DMS53 treated with DMSO at 0.1 percent for 48 hours (cell line): ENCODE measurements at regions not wholly inside any gene's neighbourhood (a gene's known extent, or its start where the extent isn't known, plus 50 kb on each side); places are given as distances from the start of the nearest gene placed in this dataset.
"Not testable (repeated sequence)": the region's sequence is repeated elsewhere in the genome, so short reads cannot be mapped to it uniquely, and the experiment has no call there.

Experiments
- DNase-seq: peaks from one replicate; lab custom pipeline; 2025; ENCODE audit not compliant: unreplicated experiment; lab: John Stamatoyannopoulos, UW

DNA sequence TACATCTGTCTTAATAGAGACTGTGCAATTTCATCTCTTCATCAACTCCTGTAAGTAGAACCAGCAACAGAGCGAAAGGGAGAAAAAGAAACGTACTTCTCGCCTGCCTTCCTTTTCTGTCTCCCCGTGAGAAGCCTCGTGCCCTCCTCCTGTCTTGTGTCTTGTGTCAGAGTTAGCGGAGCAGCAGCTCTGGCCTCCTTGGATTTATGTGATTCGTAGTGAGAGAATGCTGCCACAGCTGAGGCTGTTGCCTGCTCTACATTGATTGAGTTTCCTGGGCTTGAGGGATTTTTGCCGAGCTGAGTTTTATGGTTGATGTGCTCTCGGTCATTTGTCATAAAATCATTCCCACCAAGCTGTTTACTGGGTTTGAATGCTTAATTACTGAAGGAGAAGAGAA is 579.1 kb upstream of the RBFOX1 start:
- no peak for DNase-seq

DNA sequence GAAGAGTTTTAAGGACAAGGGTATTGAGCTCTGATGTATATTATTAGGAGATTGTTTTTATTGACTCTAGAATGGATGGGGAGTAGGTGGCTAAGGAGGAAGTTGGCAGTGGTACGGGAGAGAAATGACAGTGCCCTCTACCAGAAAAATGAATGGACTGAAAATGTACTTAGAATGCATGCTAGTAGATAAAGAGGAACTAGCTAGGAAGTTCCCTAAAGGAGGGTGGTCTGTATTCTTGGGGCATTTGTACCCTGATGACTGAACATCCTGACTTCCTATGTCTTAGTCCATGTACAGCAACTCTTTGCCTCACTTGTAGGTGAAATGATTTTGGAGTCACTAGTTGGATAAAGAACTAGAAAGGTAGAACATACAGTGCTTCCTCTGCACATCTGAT is 581.5 kb upstream of the RBFOX1 start:
- no peak for DNase-seq

- DNase-seq = no peak
Measured at GRCh38 chr16:6749698-6750097, 582.9 kb upstream of the RBFOX1 start.

DNA sequence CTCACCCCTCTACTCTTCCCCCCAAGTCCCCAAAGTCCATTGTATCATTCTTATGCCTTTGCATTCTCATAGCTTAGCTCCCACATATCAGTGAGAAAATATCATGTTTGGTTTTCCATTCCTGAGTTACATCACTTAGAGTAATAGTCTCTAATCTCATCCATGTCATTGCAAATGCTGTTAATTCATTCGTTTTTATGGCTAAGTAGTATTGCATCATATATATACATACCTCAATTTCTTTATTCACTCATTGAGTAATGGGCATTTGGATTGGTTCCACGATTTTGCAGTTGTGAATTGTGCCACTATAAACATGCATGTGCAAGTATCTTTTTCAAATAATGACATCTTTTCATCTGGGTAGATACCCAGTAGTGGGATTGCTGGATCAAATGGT is 596.3 kb upstream of the RBFOX1 start:
- DNase-seq = not testable (repeated sequence)

- DNase-seq = no peak
Measured at GRCh38 chr16:6735631-6736030, 597.0 kb upstream of the RBFOX1 start.

DNA sequence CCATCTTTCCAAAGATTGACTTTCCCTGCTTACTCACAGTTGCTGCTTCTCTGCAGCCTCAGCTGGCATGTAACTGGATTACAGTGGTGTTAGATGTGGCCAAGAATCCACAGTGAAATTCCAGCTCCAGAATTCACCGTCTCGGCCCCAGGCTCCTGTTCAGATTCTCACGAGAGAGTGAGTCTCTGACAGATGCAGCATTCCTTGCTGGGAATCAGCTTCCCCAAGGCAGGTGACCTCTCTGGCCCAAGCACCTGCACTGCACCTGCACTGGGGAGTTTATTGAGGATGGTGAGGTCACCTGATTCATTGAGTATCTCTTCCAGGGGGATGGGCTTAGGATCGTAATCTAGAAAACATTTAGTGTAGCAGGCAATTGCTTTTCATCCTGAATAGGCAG is 600.5 kb upstream of the RBFOX1 start:
- DNase-seq = no peak

- DNase-seq = no peak
Measured at GRCh38 chr16:6728381-6728780, 604.3 kb upstream of the RBFOX1 start.

GRCh38 chr16:6726621-6727020 is 606.0 kb upstream of the RBFOX1 start:
- DNase-seq = no peak

DNA sequence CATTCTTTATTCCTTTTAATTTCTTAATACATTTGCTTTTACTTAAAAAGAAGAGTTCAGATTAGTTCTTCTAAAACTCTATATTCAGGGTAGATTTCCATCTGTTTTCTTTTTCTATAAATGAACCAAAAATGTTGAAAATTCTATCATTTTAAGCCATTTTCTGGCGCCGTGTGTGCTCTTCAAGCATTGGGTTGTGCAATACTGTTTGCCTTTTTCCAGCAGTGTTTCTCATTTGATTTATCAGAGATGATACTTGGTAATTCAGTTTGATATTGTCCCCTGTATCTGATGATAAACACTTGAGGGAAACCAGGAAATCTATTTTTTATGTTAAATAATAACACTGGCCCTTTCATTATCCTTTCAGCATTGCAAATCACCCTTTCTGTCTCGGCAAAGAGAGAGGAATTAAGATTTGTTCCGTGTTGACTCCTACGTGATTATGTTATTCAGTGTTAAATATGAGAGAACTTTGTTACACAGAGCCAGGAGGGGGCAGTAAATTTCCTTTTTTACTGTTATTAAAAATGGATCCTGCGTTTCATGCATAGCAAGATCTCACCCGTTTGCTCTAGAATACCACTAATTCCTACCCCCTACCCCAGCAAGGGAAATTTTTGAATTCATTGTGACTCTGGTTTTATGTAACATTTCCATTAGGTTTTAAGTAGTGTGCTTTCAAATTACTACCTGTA is 606.9 kb upstream of the RBFOX1 start:
- no peak for DNase-seq

GRCh38 chr16:6725206-6725605 is 607.4 kb upstream of the RBFOX1 start:
- DNase-seq = not testable (repeated sequence)

GRCh38 chr16:6722786-6723185 is 609.9 kb upstream of the RBFOX1 start:
- DNase-seq = no peak

- no peak for DNase-seq
Measured at GRCh38 chr16:6714510-6714909, 618.1 kb upstream of the RBFOX1 start.

GRCh38 chr16:6709736-6710135 is 622.9 kb upstream of the RBFOX1 start:
- no peak for DNase-seq

DNA sequence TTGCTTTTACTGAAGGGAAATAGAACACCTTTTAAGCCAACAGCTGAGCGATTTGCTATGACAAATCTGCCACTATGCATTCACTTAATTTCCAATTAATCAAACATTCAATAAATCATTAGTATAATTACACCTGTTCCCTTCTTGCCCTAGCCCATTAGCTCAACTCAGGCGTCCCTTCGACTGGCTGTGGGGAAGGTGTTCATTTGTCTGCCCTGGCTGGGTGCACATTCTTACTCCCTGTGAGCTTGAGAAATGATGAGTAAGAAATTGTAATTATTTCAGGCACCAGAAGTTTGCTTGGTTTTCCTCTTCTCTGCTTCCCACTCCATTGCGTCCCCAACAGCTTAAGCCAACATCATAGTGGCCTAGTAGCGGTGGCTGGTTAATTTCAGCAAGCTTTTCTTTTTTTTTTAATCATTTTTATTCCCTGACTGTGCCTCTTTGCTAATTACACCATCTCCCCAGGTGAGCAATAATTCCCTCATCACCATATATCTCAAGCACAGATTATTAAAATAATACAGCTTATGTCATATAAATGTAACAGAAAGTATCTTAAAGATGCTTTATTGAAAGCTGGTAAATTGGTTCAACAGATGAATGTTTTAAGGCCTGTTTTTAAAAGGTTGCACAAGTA is 623.9 kb upstream of the RBFOX1 start:
- no peak for DNase-seq

- DNase-seq = no peak
Measured at GRCh38 chr16:6704306-6704930, 628.2 kb upstream of the RBFOX1 start.

DNA sequence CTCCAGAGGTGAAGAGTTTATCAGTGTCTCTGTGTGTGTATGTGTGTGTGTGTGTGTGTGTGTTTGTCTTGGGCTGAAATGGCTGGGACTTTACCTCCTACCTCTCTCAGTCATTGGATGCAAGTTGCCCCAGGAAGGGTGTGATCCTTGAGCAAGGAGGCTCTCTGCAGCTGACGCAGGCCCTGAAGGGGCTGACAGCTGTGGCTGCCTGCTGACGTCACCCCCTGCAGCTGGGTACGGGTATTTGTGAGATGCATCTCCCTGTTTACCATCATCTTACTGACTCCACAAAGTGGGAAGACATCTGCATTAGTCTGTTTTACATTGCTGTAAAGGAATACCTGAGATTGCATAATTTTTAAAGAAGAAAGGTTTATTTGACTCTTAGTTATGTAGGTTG is 631.5 kb upstream of the RBFOX1 start:
- no peak for DNase-seq

DNA sequence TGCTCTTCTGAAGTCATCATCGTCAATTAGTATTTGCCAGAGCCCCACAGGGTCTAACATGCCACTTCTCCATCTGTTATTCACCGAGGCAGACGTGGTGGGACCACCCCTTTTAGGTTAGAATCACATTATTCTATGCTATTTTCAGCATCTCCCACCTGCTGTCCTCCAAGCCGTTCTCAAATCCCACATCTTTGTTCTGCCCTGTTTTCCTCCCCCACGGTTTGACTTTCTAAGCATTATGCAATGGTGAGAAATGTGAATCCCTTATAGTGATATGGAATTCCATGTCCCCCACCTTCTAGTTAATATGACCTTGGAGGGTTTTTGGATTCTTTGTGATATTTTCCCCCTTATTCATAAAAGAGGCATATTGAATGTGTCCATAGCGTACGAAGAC is 634.1 kb upstream of the RBFOX1 start:
- no peak for DNase-seq

DNA sequence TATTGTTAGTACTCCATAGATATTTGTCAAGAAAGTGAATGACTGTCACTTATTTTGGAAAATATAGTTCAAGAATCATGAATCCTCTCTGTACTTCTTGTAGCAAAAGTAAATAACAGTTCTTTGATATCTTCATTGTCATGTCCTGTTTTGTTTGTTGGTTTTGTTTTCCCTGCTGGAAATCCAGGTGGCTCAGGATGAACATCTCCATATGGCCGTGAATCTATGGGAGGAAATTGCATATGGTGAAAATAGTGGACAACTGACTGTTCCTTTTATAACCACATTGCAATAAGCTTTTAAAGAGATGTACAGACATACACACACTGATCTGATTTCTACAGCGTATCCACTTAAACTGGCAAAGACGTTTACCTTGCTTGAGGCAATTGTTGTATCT is 637.0 kb upstream of the RBFOX1 start:
- DNase-seq = no peak

DNA sequence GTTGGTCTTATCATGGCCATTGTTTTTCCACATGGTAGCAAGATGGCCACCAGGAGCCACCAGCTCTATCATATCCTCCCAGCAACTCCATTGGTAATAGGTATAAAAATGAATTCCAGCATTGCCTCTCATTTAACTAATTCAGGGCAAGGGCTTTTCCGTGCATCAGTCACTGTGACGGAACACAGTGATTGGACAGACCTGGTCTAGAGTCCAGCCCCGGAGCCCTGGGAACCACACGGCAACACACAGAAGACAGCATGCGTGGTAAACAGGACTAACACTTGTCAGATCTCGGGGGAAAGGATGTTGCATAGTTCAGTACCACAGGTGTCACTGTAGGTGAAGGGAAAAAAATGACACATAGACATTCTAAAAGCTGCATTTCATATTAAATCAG is 638.0 kb upstream of the RBFOX1 start:
- DNase-seq = no peak

- DNase-seq = not testable (repeated sequence)
Measured at GRCh38 chr16:6693418-6693817, 639.2 kb upstream of the RBFOX1 start.

- no peak for DNase-seq
Measured at GRCh38 chr16:6692874-6693273, 639.8 kb upstream of the RBFOX1 start.

GRCh38 chr16:6690741-6691140 is 641.9 kb upstream of the RBFOX1 start:
- DNase-seq = no peak

DNA sequence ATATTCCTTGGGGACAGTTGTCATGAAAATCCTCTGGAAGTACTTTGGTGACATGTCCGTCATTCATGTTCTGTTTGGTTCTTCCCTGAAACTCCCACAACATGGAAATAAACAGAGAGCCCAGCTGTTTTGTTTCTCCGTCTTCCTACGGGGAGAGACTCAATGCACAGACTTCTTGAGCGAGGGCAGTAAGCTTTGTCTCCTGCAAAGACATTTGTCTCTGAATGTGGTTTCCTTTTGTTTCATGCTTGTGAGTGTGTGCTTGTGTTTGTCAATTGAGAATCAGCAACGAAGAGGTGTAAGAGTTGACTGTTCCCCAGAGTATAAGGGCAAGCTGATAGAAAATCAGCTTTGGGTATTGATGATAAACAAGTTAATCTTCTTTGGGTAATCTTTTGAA is 643.0 kb upstream of the RBFOX1 start:
- DNase-seq = no peak
